K562 (cell line): ENCODE measurements at regions not wholly inside any gene's neighbourhood (a gene's known extent, or its start where the extent isn't known, plus 50 kb on each side); places are given as distances from the start of the nearest gene placed in this dataset.
A peak's percentile ranks its signal among the peaks of the same experiment; 100 is the strongest.

Source experiments
- BMI1 ChIP-seq: fragments of 150-350 bp; IDR thresholded peaks from 2 replicates; pipeline ENCODE4 v1.6.1; 2014; ENCODE audit warnings: low read length
- C11orf30 ChIP-seq: fragments of 450-650 bp; IDR thresholded peaks from 2 replicates; pipeline ENCODE4 v1.6.1; 2016; ENCODE audit warnings: low read depth, mild to moderate bottlenecking
- CBX2 ChIP-seq: fragments of 200-600 bp; sonication (generic); IDR thresholded peaks from one replicate; pipeline ENCODE4 v1.6.1; 2012; ENCODE audit warnings: mild to moderate bottlenecking, low read length, inconsistent platforms; ENCODE audit not compliant: insufficient read depth, poor library complexity, severe bottlenecking
- CCAR2 ChIP-seq: fragments of 200-400 bp; formaldehyde crosslinking; IDR thresholded peaks from 2 replicates; pipeline ENCODE4 v1.6.1; 2017; ENCODE audit warnings: mild to moderate bottlenecking, low read depth, low read length
- CEBPB ChIP-seq: fragments of 450-650 bp; IDR thresholded peaks from 2 replicates; pipeline ENCODE4 v1.6.1; 2016; ENCODE audit warnings: missing genetic modification characterization, missing compliant biosample characterization
- EP300 ChIP-seq: IDR thresholded peaks from 2 replicates; pipeline ENCODE4 v1.6.1; 2012; ENCODE audit warnings: low read length, improper control_type of control experiment
- FOXM1 ChIP-seq, 2 experiments: fragments of 450-650 bp in 1 of 2; sonication (generic) in 1 of 2; formaldehyde crosslinking in 1 of 2; IDR thresholded peaks; 2 replicates each; pipeline versions ENCODE4 v1.6.1 to v1.9.0; 2017 to 2022; ENCODE audit warnings: low read depth in 2 of 2, mild to moderate bottlenecking in 2 of 2, missing genetic modification reagents in 1 of 2, moderate library complexity in 1 of 2
- GATA2 ChIP-seq: sonication (generic); formaldehyde crosslinking; IDR thresholded peaks from 2 replicates; pipeline ENCODE4 v1.4.0; 2020; ENCODE audit warnings: mild to moderate bottlenecking, missing genetic modification reagents
- KDM1A ChIP-seq, 2 experiments: fragments of 450-650 bp; IDR thresholded peaks; 2 replicates each; pipeline ENCODE4 v1.6.1; 2016; ENCODE audit warnings: mild to moderate bottlenecking in 2 of 2
- PHF21A ChIP-seq: fragments of 450-650 bp; IDR thresholded peaks from 2 replicates; pipeline ENCODE4 v1.6.1; 2017; ENCODE audit warnings: low read depth, borderline replicate concordance
- TAF9B ChIP-seq: fragments of 450-650 bp; IDR thresholded peaks from 2 replicates; pipeline ENCODE4 v1.6.1; 2018; ENCODE audit warnings: mild to moderate bottlenecking; ENCODE audit not compliant: partially characterized antibody
- TBP ChIP-seq: optimal IDR thresholded peaks from 2 replicates; pipeline ENCODE3; 2011; ENCODE audit warnings: low read depth, low read length, improper control_type of control experiment
- TGIF2 ChIP-seq: sonication (generic); formaldehyde crosslinking; IDR thresholded peaks from 2 replicates; pipeline ENCODE4 v1.8.1; 2022; ENCODE audit warnings: mild to moderate bottlenecking, missing genetic modification reagents, moderate library complexity
- ZNF282 ChIP-seq: sonication (generic); formaldehyde crosslinking; IDR thresholded peaks from 2 replicates; pipeline ENCODE4 v1.8.1; 2023; ENCODE audit warnings: missing genetic modification reagents
- TF ChIP-seq, protein P1 (sequence below), 2 experiments: fragments of 450-650 bp; formaldehyde crosslinking in 1 of 2; IDR thresholded peaks; 2 replicates each; pipeline versions ENCODE4 v1.4.0 to v1.6.1; 2014 to 2020; ENCODE audit warnings: mild to moderate bottlenecking in 2 of 2, borderline replicate concordance in 1 of 2, low read depth in 1 of 2
- TF ChIP-seq, protein P2 (sequence below): fragments of 450-650 bp; formaldehyde crosslinking; IDR thresholded peaks from 2 replicates; pipeline ENCODE4 v1.4.0; 2020; ENCODE audit warnings: mild to moderate bottlenecking, moderate library complexity
- TF ChIP-seq, protein P3 (sequence below): sonication (generic); formaldehyde crosslinking; IDR thresholded peaks from 2 replicates; pipeline ENCODE4 v1.8.0; 2022; ENCODE audit warnings: mild to moderate bottlenecking, missing genetic modification reagents
- TF ChIP-seq, protein P4 (sequence below): sonication (generic); formaldehyde crosslinking; IDR thresholded peaks from 2 replicates; pipeline ENCODE4 v1.5.0; 2020; ENCODE audit warnings: missing genetic modification reagents

DNA sequence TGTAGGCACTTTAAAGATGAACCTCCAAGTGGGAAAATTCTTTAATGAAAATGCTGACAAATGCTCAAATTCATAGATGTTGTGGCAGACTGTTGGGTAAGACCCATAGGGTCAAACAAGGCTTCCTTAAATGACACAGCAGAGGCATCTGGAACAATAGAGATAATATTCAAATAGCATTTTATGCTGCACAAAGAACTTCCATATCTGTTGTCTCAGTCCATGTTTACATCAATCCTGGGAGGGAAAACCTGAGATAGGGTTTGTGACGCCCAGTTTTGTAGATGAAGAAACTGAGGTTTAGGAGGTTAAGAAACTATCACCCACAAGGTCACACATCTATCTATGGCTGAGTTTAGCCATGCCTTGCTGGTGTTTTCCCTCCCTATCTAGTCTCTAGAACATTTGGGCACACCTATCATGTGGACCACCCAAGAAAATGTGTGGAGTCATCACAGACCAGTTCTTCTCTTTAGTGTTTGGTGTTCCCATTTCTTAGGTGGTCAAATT is 106.4 kb downstream of the EHF start (continued):
- TF ChIP-seq, protein P1, sequence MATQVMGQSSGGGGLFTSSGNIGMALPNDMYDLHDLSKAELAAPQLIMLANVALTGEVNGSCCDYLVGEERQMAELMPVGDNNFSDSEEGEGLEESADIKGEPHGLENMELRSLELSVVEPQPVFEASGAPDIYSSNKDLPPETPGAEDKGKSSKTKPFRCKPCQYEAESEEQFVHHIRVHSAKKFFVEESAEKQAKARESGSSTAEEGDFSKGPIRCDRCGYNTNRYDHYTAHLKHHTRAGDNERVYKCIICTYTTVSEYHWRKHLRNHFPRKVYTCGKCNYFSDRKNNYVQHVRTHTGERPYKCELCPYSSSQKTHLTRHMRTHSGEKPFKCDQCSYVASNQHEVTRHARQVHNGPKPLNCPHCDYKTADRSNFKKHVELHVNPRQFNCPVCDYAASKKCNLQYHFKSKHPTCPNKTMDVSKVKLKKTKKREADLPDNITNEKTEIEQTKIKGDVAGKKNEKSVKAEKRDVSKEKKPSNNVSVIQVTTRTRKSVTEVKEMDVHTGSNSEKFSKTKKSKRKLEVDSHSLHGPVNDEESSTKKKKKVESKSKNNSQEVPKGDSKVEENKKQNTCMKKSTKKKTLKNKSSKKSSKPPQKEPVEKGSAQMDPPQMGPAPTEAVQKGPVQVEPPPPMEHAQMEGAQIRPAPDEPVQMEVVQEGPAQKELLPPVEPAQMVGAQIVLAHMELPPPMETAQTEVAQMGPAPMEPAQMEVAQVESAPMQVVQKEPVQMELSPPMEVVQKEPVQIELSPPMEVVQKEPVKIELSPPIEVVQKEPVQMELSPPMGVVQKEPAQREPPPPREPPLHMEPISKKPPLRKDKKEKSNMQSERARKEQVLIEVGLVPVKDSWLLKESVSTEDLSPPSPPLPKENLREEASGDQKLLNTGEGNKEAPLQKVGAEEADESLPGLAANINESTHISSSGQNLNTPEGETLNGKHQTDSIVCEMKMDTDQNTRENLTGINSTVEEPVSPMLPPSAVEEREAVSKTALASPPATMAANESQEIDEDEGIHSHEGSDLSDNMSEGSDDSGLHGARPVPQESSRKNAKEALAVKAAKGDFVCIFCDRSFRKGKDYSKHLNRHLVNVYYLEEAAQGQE (IDR thresholded peaks at IDR 0.05; ENCODE audit: borderline replicate concordance) = peak; percentile 15; the same call in 1 of the 2 replicates
- TF ChIP-seq, protein P1 (CRISPR knock-in tag; IDR thresholded peaks at IDR 0.05; ENCODE audit: low read depth) = no peak
- TF ChIP-seq BMI1 = no peak
- TF ChIP-seq EP300 = peak; percentile 88
- TF ChIP-seq KDM1A (IDR thresholded peaks at IDR 0.05) = peak; percentile 82 to 85
- TF ChIP-seq CEBPB = peak; percentile 93
- 0 out of 2 replicates have a peak, but pooled peaks have one; percentile 54 for TF ChIP-seq FOXM1 (IDR thresholded peaks at IDR 0.05; ENCODE audit: low read depth)
- TF ChIP-seq FOXM1 (CRISPR knock-in tag; IDR thresholded peaks at IDR 0.05; ENCODE audit: low read depth) = no peak
- peak; percentile 51; the same call in 1 of the 2 replicates for TF ChIP-seq GATA2 (CRISPR knock-in tag)
- TF ChIP-seq CCAR2 = no peak
- no peak for TF ChIP-seq TGIF2 (CRISPR knock-in tag)
- peak; percentile 86 for TF ChIP-seq C11orf30
- TF ChIP-seq, protein P2, sequence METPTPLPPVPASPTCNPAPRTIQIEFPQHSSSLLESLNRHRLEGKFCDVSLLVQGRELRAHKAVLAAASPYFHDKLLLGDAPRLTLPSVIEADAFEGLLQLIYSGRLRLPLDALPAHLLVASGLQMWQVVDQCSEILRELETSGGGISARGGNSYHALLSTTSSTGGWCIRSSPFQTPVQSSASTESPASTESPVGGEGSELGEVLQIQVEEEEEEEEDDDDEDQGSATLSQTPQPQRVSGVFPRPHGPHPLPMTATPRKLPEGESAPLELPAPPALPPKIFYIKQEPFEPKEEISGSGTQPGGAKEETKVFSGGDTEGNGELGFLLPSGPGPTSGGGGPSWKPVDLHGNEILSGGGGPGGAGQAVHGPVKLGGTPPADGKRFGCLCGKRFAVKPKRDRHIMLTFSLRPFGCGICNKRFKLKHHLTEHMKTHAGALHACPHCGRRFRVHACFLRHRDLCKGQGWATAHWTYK (CRISPR knock-in tag) = no peak
- no peak for TF ChIP-seq TBP
- no peak for TF ChIP-seq CBX2
- TF ChIP-seq ZNF282 = no peak
- no peak for TF ChIP-seq PHF21A
- no peak for TF ChIP-seq TAF9B
- TF ChIP-seq, protein P3, sequence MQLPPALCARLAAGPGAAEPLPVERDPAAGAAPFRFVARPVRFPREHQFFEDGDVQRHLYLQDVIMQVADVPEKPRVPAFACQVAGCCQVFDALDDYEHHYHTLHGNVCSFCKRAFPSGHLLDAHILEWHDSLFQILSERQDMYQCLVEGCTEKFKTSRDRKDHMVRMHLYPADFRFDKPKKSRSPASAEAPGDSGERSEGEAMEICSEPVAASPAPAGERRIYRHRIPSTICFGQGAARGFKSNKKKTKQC (CRISPR knock-in tag) = no peak
- TF ChIP-seq, protein P4, sequence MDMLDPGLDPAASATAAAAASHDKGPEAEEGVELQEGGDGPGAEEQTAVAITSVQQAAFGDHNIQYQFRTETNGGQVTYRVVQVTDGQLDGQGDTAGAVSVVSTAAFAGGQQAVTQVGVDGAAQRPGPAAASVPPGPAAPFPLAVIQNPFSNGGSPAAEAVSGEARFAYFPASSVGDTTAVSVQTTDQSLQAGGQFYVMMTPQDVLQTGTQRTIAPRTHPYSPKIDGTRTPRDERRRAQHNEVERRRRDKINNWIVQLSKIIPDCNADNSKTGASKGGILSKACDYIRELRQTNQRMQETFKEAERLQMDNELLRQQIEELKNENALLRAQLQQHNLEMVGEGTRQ = no peak
